K562 (cell line): ENCODE measurements at regions not wholly inside any gene's neighbourhood (a gene's known extent, or its start where the extent isn't known, plus 50 kb on each side); places are given as distances from the start of the nearest gene placed in this dataset.

Source experiments
- ATAC-seq: fragments of 200-7000 bp; cut with Tn5 transposase; 3 replicates; pipeline ENCODE4 v1.9.1; 2020; ENCODE audit warnings: moderate library complexity
- BruUV-seq: library from RNA; stranded (reverse); fragments of 400-500 nt; replicated peaks from 2 replicates; lab custom pipeline; 2021; lab: Mats Ljungman, UMichigan
- CTCF ChIA-PET: fragments of 300-600 bp; formaldehyde crosslinking; extraction: SDS; loops from one replicate; lab custom pipeline; 2021; ENCODE audit warnings: low intra/inter-chr PET ratio; lab: Yijun Ruan, JAX
- POLR2A ChIA-PET: fragments of 300-600, 350-650 bp; sonication (Branson Sonifier 250); formaldehyde crosslinking; extraction: SDS; loops from one replicate; lab custom pipeline; 2021; ENCODE audit warnings: antibody characterized with exemption, inconsistent platforms; lab: Yijun Ruan, JAX
- DNase-seq, 4 experiments: peaks; one replicate each; pipeline versions ENCODE4 v3.0.0 to v3.0.0-alpha.2; 2011 to 2018; ENCODE audit warnings: low spot score in 3 of 4, mixed read lengths in 3 of 4; ENCODE audit errors: extremely low read depth in 1 of 4
- FAIRE-seq: peaks from 2 replicates; lab custom pipeline; 2011; peaks lifted over from hg19 to GRCh38; lab: Jason Lieb, UNC
- H2AFZ ChIP-seq: 2 replicates; pipeline ENCODE4 v1.6.0; 2011; ENCODE audit warnings: low read depth, low read length, control low read depth, inconsistent platforms
- H3K27ac ChIP-seq: fragments of 200-600 bp; 3 replicates; pipeline ENCODE4 v1.8.0; 2011; ENCODE audit warnings: low read depth, mild to moderate bottlenecking, control low read depth, inconsistent platforms, low read length, moderate library complexity, mixed read lengths; ENCODE audit errors: extremely low read depth
- H3K27me3 ChIP-seq, 2 experiments: fragments of 300-600 bp in 1 of 2; 2 replicates in 1 of 2; 3 replicates in 1 of 2; pipeline versions ENCODE4 v1.6.0 to v1.8.0; 2011; ENCODE audit warnings: inconsistent platforms in 2 of 2, low read length in 2 of 2, mild to moderate bottlenecking in 1 of 2, mixed read lengths in 1 of 2, moderate library complexity in 1 of 2; ENCODE audit not compliant: control insufficient read depth in 2 of 2, insufficient read depth in 2 of 2
- H3K36me3 ChIP-seq: fragments of 300-600 bp; 3 replicates; pipeline ENCODE4 v1.8.0; 2011; ENCODE audit warnings: mild to moderate bottlenecking, low read length, inconsistent platforms; ENCODE audit not compliant: control insufficient read depth, insufficient read depth
- H3K4me1 ChIP-seq, 2 experiments: fragments of 200-600 bp in 1 of 2; replicated peaks in 1 of 2; 2 replicates in 1 of 2; 3 replicates in 1 of 2; pipeline versions ENCODE4 v1.5.1 to v1.8.0; 2011; ENCODE audit warnings: inconsistent platforms in 2 of 2, low read length in 2 of 2, mild to moderate bottlenecking in 1 of 2, mixed read lengths in 1 of 2, moderate library complexity in 1 of 2; ENCODE audit not compliant: control insufficient read depth in 2 of 2, insufficient read depth in 2 of 2
- H3K4me2 ChIP-seq: 2 replicates; pipeline ENCODE4 v1.6.1; 2011; ENCODE audit warnings: low read length, control low read depth, inconsistent platforms, mixed read lengths; ENCODE audit not compliant: insufficient read depth
- H3K4me3 ChIP-seq: fragments of 200-600 bp; sonication (generic), shearing (Covaris generic); 2 replicates; pipeline ENCODE4 v1.5.1; 2016; ENCODE audit warnings: control low read depth, inconsistent platforms
- H3K79me2 ChIP-seq: fragments of 200-600 bp; 3 replicates; pipeline ENCODE4 v1.8.0; 2011; ENCODE audit warnings: low read length, inconsistent platforms; ENCODE audit not compliant: control insufficient read depth, insufficient read depth
- H3K9ac ChIP-seq, 2 experiments: 2 replicates each; pipeline versions ENCODE4 v1.6.0 to v1.6.1; 2011; ENCODE audit warnings: low read depth in 2 of 2, low read length in 2 of 2, control low read depth in 1 of 2, inconsistent platforms in 1 of 2, mild to moderate bottlenecking in 1 of 2, mixed read lengths in 1 of 2; ENCODE audit not compliant: insufficient read depth in 1 of 2
- H3K9me1 ChIP-seq: one replicate; pipeline ENCODE4 v1.6.0; 2011; ENCODE audit warnings: inconsistent platforms, mild to moderate bottlenecking, low read length, moderate library complexity; ENCODE audit not compliant: control insufficient read depth, insufficient read depth
- H3K9me3 ChIP-seq: replicated peaks from 2 replicates; pipeline ENCODE4 v1.5.1; 2011; ENCODE audit warnings: low read depth, low read length, inconsistent platforms; ENCODE audit not compliant: control insufficient read depth, insufficient read depth
- H4K20me1 ChIP-seq: replicated peaks from 2 replicates; pipeline ENCODE4 v1.6.1; 2011; ENCODE audit warnings: low read length, inconsistent platforms, mixed read lengths; ENCODE audit not compliant: control insufficient read depth, insufficient read depth
- ADNP ChIP-seq: fragments of 200-800 bp; sonication (Bioruptor generic); IDR thresholded peaks from 2 replicates; pipeline ENCODE4 v1.6.1; 2016; ENCODE audit warnings: missing genetic modification characterization, missing compliant biosample characterization
- ASH1L ChIP-seq: fragments of 450-650 bp; IDR thresholded peaks from 2 replicates; pipeline ENCODE4 v1.6.1; 2018; ENCODE audit warnings: borderline replicate concordance, mild to moderate bottlenecking, low read depth; ENCODE audit not compliant: partially characterized antibody
- FOXJ2 ChIP-seq: fragments of 200-800 bp; sonication (Bioruptor generic); IDR thresholded peaks from 2 replicates; pipeline ENCODE4 v1.6.1; 2016; ENCODE audit warnings: missing genetic modification characterization, missing compliant biosample characterization
- FOXO4 ChIP-seq: fragments of 450-650 bp; formaldehyde crosslinking; IDR thresholded peaks from 2 replicates; pipeline ENCODE4 v1.4.0; 2020; ENCODE audit warnings: mild to moderate bottlenecking, moderate library complexity
- KLF16 ChIP-seq: IDR thresholded peaks from 2 replicates; pipeline ENCODE4 v1.6.1; 2016; ENCODE audit warnings: antibody characterized with exemption
- SIN3A ChIP-seq, 2 experiments: fragments of 150-350 bp in 1 of 2; IDR thresholded peaks; 2 replicates each; pipeline ENCODE4 v1.6.1; 2011 to 2016; ENCODE audit warnings: borderline replicate concordance in 2 of 2, low read depth in 2 of 2, low read length in 2 of 2, mild to moderate bottlenecking in 2 of 2, moderate library complexity in 2 of 2; ENCODE audit not compliant: control insufficient read depth in 1 of 2
- ZNF277 ChIP-seq: fragments of 250-450 bp; sonication (Bioruptor Pico); IDR thresholded peaks from 2 replicates; pipeline ENCODE4 v1.8.0; 2022; ENCODE audit warnings: inconsistent platforms, mild to moderate bottlenecking, moderate library complexity, borderline replicate concordance
- ZNF740 ChIP-seq, 3 experiments: fragments of 200-800 bp in 1 of 3; sonication (Bioruptor generic) in 1 of 3; sonication (generic) in 1 of 3; formaldehyde crosslinking in 1 of 3; IDR thresholded peaks; 2 replicates each; pipeline versions ENCODE4 v1.6.1 to v1.8.0; 2016 to 2022; ENCODE audit warnings: mild to moderate bottlenecking in 2 of 3, missing compliant biosample characterization in 2 of 3, missing genetic modification characterization in 2 of 3, missing genetic modification reagents in 1 of 3
- in situ Hi-C: fragments of 300-500 bp; cut with MboI; formaldehyde crosslinking; loops from 4 replicates; pipeline ENCODE4 v1.15.0; 2018; ENCODE audit warnings: inconsistent platforms, mixed read lengths
- intact Hi-C: fragments of 100-400 bp; cut with micrococcal nuclease; formaldehyde crosslinking; loops from 2 replicates; pipeline ENCODE4 v1.14.2; 2022

- H3K9ac ChIP-seq = no peak overlapping the region
- BruUV-seq = no TSS peak
- no peak overlapping the region for H3K4me2 ChIP-seq
- no peaks in the 10 kb centered on the region for H3K9me1 ChIP-seq
- ATAC-seq = no peak
- DNase-seq = no peak
- no peak overlapping the region for H3K27ac ChIP-seq
- H3K36me3 ChIP-seq = no peaks in the 10 kb centered on the region
- intact Hi-C loops = no loop called here
- FAIRE-seq = no peak
- TF ChIP-seq ADNP (tag) (no peak), SIN3A (IDR thresholded peaks at IDR 0.05; ENCODE audit: borderline replicate concordance in 2 of 2, control insufficient read depth in 1 of 2, low read depth in 2 of 2, low read length in 2 of 2) (no peak), ZNF740 (CRISPR knock-in tag; IDR thresholded peaks at IDR 0.05) (no peak), ZNF740 (tag; IDR thresholded peaks at IDR 0.05) (no peak), FOXJ2 (tag) (no peak), ASH1L (no peak), ZNF277 (CRISPR knock-in tag) (no peak), FOXO4 (CRISPR knock-in tag) (no peak), KLF16 (no peak)
- H3K4me3 ChIP-seq = no peak overlapping the region
- no peak overlapping the region for H2AFZ ChIP-seq
- H3K79me2 ChIP-seq = no peaks in the 10 kb centered on the region
- in situ Hi-C loops = no loop called here
- CTCF ChIA-PET = no interaction called here
- POLR2A ChIA-PET = no interaction called here
- no peaks in the 10 kb centered on the region for H4K20me1 ChIP-seq
- H3K9me3 ChIP-seq = no peaks in the 10 kb centered on the region
- no peaks in the 10 kb centered on the region for H3K27me3 ChIP-seq
- no peaks in the 10 kb centered on the region for H3K4me1 ChIP-seq
Observed at GRCh38 chr3:20637729-20638128, 451.7 kb upstream of the SGO1 start.
